Left lobe of liver (tissue), 2 donors: ENCODE measurements at regions not wholly inside any gene's neighbourhood (a gene's known extent, or its start where the extent isn't known, plus 50 kb on each side); places are given as distances from the start of the nearest gene placed in this dataset.
A peak's percentile ranks its signal among the peaks of the same experiment; 100 is the strongest.
"Not testable (repeated sequence)": the region's sequence is repeated elsewhere in the genome, so short reads cannot be mapped to it uniquely, and the experiment has no call there.

Experiments
- ATAC-seq: fragments of 200-7000 bp; cut with Tn5 transposase; one replicate; pipeline ENCODE4 v1.9.1; 2020; ENCODE audit warnings: mild to moderate bottlenecking, moderate library complexity
- DNase-seq: peaks from one replicate; pipeline ENCODE4 v3.0.0-alpha.2; 2020; ENCODE audit warnings: low spot score
- donor health status: DM: no; HTN: no; CAD: no; lungs with moderate emphysema.
- donor health status: DM: no; HTN: yes; CAD: no.

- ATAC-seq (no peak), DNase-seq (no peak)
Measured at GRCh38 chr6:11851387-11851786, 72.8 kb upstream of the ADTRP start.

- no peak for DNase-seq
- ATAC-seq = peak; percentile 64
Measured at GRCh38 chr6:11848852-11849731, 70.5 kb upstream of the ADTRP start.

GRCh38 chr6:11848346-11848651, 69.7 kb upstream of the ADTRP start:
- DNase-seq (no peak), ATAC-seq (no peak)

- DNase-seq = no peak
Measured at GRCh38 chr6:11847515-11848345, 69.1 kb upstream of the ADTRP start.

GRCh38 chr6:11847068-11847467, 68.5 kb upstream of the ADTRP start:
- not testable (repeated sequence) for DNase-seq, ATAC-seq

More at GRCh38 chr6:11847515-11848345, 69.1 kb upstream of the ADTRP start:
- no peak for ATAC-seq

GRCh38 chr6:11845664-11846577, 67.3 kb upstream of the ADTRP start:
- DNase-seq = no peak
- ATAC-seq = peak; percentile 49

- not testable (repeated sequence) for ATAC-seq, DNase-seq
Measured at GRCh38 chr6:11842795-11843194, 64.2 kb upstream of the ADTRP start.

- ATAC-seq = peak; percentile 39
- no peak for DNase-seq
Measured at GRCh38 chr6:11835065-11835464, 56.5 kb upstream of the ADTRP start.

- DNase-seq = peak; percentile 58
Measured at GRCh38 chr6:11833626-11834592, 55.3 kb upstream of the ADTRP start.

GRCh38 chr6:11831653-11832052, 53.0 kb upstream of the ADTRP start:
- DNase-seq = no peak

More at GRCh38 chr6:11833626-11834592, 55.3 kb upstream of the ADTRP start:
- ATAC-seq = peak; percentile 78

GRCh38 chr6:11830520-11830919, 51.9 kb upstream of the ADTRP start:
- no peak for DNase-seq
- ATAC-seq = no peak

More at GRCh38 chr6:11831653-11832052, 53.0 kb upstream of the ADTRP start:
- ATAC-seq = no peak

GRCh38 chr6:11830105-11830504, 51.5 kb upstream of the ADTRP start:
- DNase-seq = no peak
- no peak for ATAC-seq

- ATAC-seq (no peak), DNase-seq (no peak)
Measured at GRCh38 chr6:11828262-11828870, 49.8 kb upstream of the ADTRP start.
